ENCODE measurements at regions not wholly inside any gene's neighbourhood (a gene's known extent, or its start where the extent isn't known, plus 50 kb on each side); places are given as distances from the start of the nearest gene placed in this dataset.

DNA sequence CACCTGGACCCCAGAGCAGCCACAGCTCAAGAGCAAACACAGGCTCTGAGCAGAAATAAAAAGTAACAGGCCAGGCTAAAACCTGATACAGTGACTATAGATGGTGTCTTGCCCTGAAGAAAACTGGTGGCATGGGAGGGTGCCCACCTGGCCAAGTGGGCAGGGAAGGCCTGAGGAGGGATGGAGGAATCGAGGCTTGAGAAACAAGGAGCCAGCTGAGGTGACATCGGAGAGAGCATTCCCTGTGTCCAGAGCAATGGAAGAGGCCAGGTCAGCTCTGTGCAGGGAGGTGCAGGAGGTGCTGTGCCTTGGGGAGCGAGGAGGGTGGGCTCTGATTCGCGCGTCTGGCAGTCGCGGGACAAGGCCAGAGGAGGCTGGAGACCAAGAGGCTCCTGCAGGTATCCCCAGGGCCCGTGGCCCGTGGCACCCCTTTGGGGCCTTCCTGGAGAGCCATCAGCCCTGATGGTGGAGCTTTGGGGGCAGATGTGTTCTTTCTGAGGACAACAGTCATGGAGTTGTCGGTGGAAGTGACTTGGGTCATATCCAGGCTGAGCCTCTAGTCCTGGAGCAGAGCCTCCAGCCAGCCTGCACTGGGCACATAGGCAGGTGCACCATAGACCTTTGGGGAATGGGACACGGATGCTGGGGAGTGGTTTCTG lies 56.1 kb downstream of the PLXNA1 start:
- Histone ChIP-seq H3K36me3 (ENCODE audit: control insufficient read depth, insufficient read depth, low read length) (no peaks in the 10 kb centered on the region), H3K27me3 (ENCODE audit: control insufficient read depth, insufficient read depth, low read length) (peaks cover 5% of the 10 kb centered on the region), H3K4me3 (ENCODE audit: low read depth, low read length) (no peak overlapping the region)
- TF ChIP-seq, protein P1, sequence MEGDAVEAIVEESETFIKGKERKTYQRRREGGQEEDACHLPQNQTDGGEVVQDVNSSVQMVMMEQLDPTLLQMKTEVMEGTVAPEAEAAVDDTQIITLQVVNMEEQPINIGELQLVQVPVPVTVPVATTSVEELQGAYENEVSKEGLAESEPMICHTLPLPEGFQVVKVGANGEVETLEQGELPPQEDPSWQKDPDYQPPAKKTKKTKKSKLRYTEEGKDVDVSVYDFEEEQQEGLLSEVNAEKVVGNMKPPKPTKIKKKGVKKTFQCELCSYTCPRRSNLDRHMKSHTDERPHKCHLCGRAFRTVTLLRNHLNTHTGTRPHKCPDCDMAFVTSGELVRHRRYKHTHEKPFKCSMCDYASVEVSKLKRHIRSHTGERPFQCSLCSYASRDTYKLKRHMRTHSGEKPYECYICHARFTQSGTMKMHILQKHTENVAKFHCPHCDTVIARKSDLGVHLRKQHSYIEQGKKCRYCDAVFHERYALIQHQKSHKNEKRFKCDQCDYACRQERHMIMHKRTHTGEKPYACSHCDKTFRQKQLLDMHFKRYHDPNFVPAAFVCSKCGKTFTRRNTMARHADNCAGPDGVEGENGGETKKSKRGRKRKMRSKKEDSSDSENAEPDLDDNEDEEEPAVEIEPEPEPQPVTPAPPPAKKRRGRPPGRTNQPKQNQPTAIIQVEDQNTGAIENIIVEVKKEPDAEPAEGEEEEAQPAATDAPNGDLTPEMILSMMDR (IDR thresholded peaks at IDR 0.05; ENCODE audit: insufficient read depth, low read length, poor library complexity, severe bottlenecking), result no peak
- no peak for DNase-seq (ENCODE audit: low read depth)

DNA sequence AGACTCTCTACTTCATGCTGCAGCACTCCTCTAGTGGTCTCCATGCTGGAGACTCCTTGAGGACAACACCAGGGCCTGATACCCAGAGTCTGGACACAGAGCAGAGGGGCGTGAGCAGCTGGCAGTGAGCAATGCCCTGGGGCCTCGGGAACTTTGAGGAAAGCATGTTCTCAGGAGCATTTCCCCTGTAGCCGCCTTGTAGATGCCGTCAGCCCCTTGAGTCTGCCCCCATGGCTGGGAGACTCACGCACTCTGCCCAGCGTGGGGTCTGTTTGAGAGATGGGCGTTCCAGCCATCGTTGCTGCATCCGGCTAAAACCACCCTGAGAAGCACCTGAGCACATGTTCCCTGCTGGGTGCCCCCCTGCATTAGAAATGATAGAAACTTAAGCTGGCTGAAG lies 56.8 kb downstream of the PLXNA1 start:
- Histone ChIP-seq H3K36me3 (ENCODE audit: control insufficient read depth, insufficient read depth, low read length) (no peaks in the 10 kb centered on the region), H3K4me3 (ENCODE audit: low read depth, low read length) (no peak overlapping the region), H3K27me3 (ENCODE audit: control insufficient read depth, insufficient read depth, low read length) (peaks cover 5% of the 10 kb centered on the region)
- TF ChIP-seq, protein P1 (IDR thresholded peaks at IDR 0.05; ENCODE audit: insufficient read depth, low read length, poor library complexity, severe bottlenecking), result no peak
- no peak for DNase-seq (ENCODE audit: low read depth)

- DNase-seq (ENCODE audit: low read depth), result no peak
- Histone ChIP-seq H3K27me3 (ENCODE audit: control insufficient read depth, insufficient read depth, low read length) (peaks cover 5% of the 10 kb centered on the region), H3K4me3 (ENCODE audit: low read depth, low read length) (no peak overlapping the region), H3K36me3 (ENCODE audit: control insufficient read depth, insufficient read depth, low read length) (no peaks in the 10 kb centered on the region)
- TF ChIP-seq, protein P1 (IDR thresholded peaks at IDR 0.05; ENCODE audit: insufficient read depth, low read length, poor library complexity, severe bottlenecking), result no peak
Observed at GRCh38 chr3:127040216-127040615, 57.3 kb downstream of the PLXNA1 start.

GRCh38 chr3:127041264-127041820 lies 58.4 kb downstream of the PLXNA1 start:
- no peak for DNase-seq (ENCODE audit: low read depth)
- Histone ChIP-seq H3K27me3 (ENCODE audit: control insufficient read depth, insufficient read depth, low read length) (peaks cover 5% of the 10 kb centered on the region), H3K4me3 (ENCODE audit: low read depth, low read length) (no peak overlapping the region), H3K36me3 (ENCODE audit: control insufficient read depth, insufficient read depth, low read length) (no peaks in the 10 kb centered on the region)
- TF ChIP-seq, protein P1 (IDR thresholded peaks at IDR 0.05; ENCODE audit: insufficient read depth, low read length, poor library complexity, severe bottlenecking), result no peak

DNA sequence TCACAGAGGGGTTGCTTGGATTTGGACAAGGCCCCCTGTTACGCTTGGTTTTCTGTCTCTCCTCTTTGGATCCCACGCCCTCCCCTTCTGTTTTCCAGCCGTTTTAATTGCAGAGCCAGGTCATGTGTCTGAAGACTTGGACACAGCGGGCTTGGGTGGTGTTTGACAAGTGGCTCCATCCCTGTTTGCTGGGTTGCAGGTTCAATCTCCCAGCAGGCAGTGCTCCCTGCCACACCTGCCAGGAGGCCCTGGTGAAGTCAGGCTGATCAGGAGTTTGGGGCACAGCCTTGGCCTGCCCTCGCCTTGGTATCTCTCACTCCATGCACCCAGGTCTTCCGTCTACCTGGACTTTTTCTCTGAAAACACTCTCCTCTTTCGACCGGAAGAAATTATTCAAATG lies 59.0 kb downstream of the PLXNA1 start:
- DNase-seq (ENCODE audit: low read depth), result no peak
- Histone ChIP-seq H3K4me3 (ENCODE audit: low read depth, low read length) (no peak overlapping the region), H3K36me3 (ENCODE audit: control insufficient read depth, insufficient read depth, low read length) (no peaks in the 10 kb centered on the region), H3K27me3 (ENCODE audit: control insufficient read depth, insufficient read depth, low read length) (peaks cover 5% of the 10 kb centered on the region)
- TF ChIP-seq, protein P1 (IDR thresholded peaks at IDR 0.05; ENCODE audit: insufficient read depth, low read length, poor library complexity, severe bottlenecking), result no peak

GRCh38 chr3:127042634-127043033 lies 59.7 kb downstream of the PLXNA1 start:
- peaks cover 5% of the 10 kb centered on the region for H3K27me3 ChIP-seq (ENCODE audit: control insufficient read depth, insufficient read depth, low read length)
- no peak for DNase-seq (ENCODE audit: low read depth)
- TF ChIP-seq, protein P1 (IDR thresholded peaks at IDR 0.05; ENCODE audit: insufficient read depth, low read length, poor library complexity, severe bottlenecking), result no peak
- no peaks in the 10 kb centered on the region for H3K36me3 ChIP-seq (ENCODE audit: control insufficient read depth, insufficient read depth, low read length)
- no peak overlapping the region for H3K4me3 ChIP-seq (ENCODE audit: low read depth, low read length)

Data from kidney epithelial cell (primary cell).